SU-DHL-6 (cell line): ENCODE measurements at regions not wholly inside any gene's neighbourhood (a gene's known extent, or its start where the extent isn't known, plus 50 kb on each side); places are given as distances from the start of the nearest gene placed in this dataset.

Experiments
- CTCF ChIP-seq: fragments of 200-600 bp; sonication (generic); IDR thresholded peaks from one replicate; pipeline ENCODE4 v1.5.1; 2017; ENCODE audit warnings: antibody characterized with exemption, mild to moderate bottlenecking, low read length, moderate library complexity; ENCODE audit not compliant: insufficient read depth, poor library complexity, severe bottlenecking
- EZH2phosphoT487 ChIP-seq: fragments of 200-600 bp; sonication (generic), shearing (Covaris generic); conservative IDR thresholded peaks from 2 replicates; pipeline ENCODE4 v1.6.1; 2018; ENCODE audit warnings: mild to moderate bottlenecking, antibody characterized with exemption, low read length, moderate library complexity, mixed read lengths

- no peak for TF ChIP-seq CTCF
- TF ChIP-seq EZH2phosphoT487, result no peak
These were observed 122.9 kb upstream of the SALL3 start for GRCh38 chr18:78856569-78857313.
